ENCODE measurements at regions not wholly inside any gene's neighbourhood (a gene's known extent, or its start where the extent isn't known, plus 50 kb on each side); places are given as distances from the start of the nearest gene placed in this dataset.

DNA sequence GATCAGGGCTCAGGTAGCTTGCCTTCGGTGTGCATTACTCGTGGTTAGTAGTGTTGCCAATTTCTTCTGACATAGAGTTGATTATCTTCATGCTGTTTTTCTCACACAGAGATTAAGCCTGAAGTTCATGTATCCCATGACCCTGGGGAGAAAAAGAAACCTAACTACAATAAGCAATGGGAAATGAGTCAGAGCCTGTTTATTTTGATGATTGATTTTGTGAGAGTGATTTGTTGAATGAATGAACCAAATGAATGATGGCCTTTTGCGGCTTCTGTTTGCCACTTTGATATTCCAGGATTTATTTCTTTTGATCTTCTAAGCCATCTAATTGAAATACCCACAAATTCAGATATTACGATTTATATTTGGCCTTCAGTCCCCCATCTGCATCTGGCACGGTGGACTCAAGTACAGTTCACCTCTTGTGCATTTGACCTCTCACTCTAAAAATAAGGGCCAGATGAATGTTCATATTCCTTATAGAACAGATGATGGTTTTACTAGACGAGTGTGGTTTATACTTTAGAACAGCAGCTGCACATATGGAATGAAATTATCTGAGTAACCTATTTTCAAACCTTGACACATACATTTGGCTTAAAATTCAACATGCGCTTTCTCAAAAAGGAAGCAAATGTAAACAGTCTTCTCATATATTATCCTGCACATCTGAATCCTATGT is 110.7 kb downstream of the PLCE1 start:
- WGBS, 5 donors, result 58 to 79% (median 72%) methylated on average over 7 of the region's 7 CpGs
- peaks cover 0 to 26% (median 9%) of the 10 kb centered on the region in 6 donors for H3K4me1 ChIP-seq
- DNase-seq, result no peak
- intact Hi-C loops (cut with DNase I; ENCODE audit: low total_unique reads), result no loop called here
- H3K4me3 ChIP-seq, result no peak overlapping the region
- H3K9me3 ChIP-seq, result no peaks in the 10 kb centered on the region
- no peaks in the 10 kb centered on the region for H3K36me3 ChIP-seq
- TF ChIP-seq POLR2A (IDR thresholded peaks at IDR 0.05) (no peak), POLR2AphosphoS5 (IDR thresholded peaks at IDR 0.05) (no peak)
- TF ChIP-seq, protein P1, sequence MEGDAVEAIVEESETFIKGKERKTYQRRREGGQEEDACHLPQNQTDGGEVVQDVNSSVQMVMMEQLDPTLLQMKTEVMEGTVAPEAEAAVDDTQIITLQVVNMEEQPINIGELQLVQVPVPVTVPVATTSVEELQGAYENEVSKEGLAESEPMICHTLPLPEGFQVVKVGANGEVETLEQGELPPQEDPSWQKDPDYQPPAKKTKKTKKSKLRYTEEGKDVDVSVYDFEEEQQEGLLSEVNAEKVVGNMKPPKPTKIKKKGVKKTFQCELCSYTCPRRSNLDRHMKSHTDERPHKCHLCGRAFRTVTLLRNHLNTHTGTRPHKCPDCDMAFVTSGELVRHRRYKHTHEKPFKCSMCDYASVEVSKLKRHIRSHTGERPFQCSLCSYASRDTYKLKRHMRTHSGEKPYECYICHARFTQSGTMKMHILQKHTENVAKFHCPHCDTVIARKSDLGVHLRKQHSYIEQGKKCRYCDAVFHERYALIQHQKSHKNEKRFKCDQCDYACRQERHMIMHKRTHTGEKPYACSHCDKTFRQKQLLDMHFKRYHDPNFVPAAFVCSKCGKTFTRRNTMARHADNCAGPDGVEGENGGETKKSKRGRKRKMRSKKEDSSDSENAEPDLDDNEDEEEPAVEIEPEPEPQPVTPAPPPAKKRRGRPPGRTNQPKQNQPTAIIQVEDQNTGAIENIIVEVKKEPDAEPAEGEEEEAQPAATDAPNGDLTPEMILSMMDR (IDR thresholded peaks at IDR 0.05 in 8 of 11, conservative IDR thresholded peaks at IDR 0.05 in 3 of 11), result no peak
- no peaks in the 10 kb centered on the region for H3K27me3 ChIP-seq (replicated peaks in 1 of 7)
- H3K27ac ChIP-seq, result peak overlapping the region in 7 of 8 donors; percentile 42 to 75 (median 65)

DNA sequence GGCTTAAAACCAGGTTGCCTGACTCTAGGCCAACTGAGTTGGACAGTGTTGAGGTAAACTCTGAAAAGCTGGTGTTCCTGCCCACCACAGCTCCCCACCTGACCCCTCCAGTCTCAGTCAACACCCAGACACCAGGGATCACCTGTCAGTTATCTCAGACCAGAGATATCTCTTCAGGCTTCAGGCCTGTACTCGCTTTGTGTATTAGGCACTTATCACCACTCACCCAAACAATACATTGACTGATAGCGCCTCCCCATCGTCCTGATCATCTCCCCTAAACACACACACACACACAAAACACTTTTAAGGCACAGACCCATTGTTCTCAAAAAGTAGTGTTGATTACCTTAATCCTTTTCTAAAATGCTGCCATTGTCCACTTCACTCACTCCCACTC is 111.5 kb downstream of the PLCE1 start:
- intact Hi-C loops (cut with DNase I; ENCODE audit: low total_unique reads), result no loop called here
- no peaks in the 10 kb centered on the region for H3K27me3 ChIP-seq (replicated peaks in 1 of 7)
- H3K4me3 ChIP-seq, result no peak overlapping the region
- peak overlapping the region in 6 of 8 donors; percentile 13 to 75 (median 54) for H3K27ac ChIP-seq
- TF ChIP-seq, protein P1 (IDR thresholded peaks at IDR 0.05 in 8 of 11, conservative IDR thresholded peaks at IDR 0.05 in 3 of 11), result no peak
- TF ChIP-seq POLR2A (IDR thresholded peaks at IDR 0.05), result no peak
- TF ChIP-seq POLR2AphosphoS5 (IDR thresholded peaks at IDR 0.05), result no peak
- no peaks in the 10 kb centered on the region for H3K36me3 ChIP-seq
- no peaks in the 10 kb centered on the region for H3K9me3 ChIP-seq
- H3K4me1 ChIP-seq, result peaks cover 0 to 26% (median 9%) of the 10 kb centered on the region in 6 donors
- 77 to 89% (median 84%) methylated on average over 3 of the region's 3 CpGs for WGBS, 5 donors
- no peak for DNase-seq

DNA sequence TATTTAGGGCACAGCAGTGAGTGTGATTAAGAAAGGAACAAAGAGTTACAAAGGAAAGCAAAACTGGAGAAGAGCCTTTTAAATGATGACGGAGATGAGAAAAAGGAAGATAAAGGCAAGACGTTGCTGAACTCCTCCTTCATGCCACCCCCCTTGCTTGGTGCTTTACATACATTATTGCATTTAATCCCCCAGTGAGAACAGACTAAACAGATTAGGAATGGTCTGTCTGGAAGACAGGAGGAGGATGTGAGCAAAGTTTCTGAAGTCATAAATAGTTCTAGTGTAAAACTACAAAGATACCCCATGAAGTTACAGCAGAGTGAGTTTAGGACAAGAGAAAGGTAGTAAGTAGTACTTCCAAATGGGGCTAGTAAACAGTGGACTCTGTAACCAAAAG is 113.5 kb downstream of the PLCE1 start:
- 30 to 36% (median 35%) methylated on average over 2 of the region's 2 CpGs for WGBS, 5 donors
- Histone ChIP-seq H3K4me3 (no peak overlapping the region), H3K9me3 (no peaks in the 10 kb centered on the region), H3K27ac (peak overlapping the region in 2 of 8 donors; percentile 37 to 46), H3K4me1 (peaks cover 0 to 26% (median 9%) of the 10 kb centered on the region in 6 donors), H3K36me3 (no peaks in the 10 kb centered on the region), H3K27me3 (replicated peaks in 1 of 7) (no peaks in the 10 kb centered on the region)
- no peak for TF ChIP-seq POLR2A (IDR thresholded peaks at IDR 0.05)
- TF ChIP-seq POLR2AphosphoS5 (IDR thresholded peaks at IDR 0.05), result no peak
- no peak for DNase-seq
- intact Hi-C loops (cut with DNase I; ENCODE audit: low total_unique reads), result no loop called here

DNA sequence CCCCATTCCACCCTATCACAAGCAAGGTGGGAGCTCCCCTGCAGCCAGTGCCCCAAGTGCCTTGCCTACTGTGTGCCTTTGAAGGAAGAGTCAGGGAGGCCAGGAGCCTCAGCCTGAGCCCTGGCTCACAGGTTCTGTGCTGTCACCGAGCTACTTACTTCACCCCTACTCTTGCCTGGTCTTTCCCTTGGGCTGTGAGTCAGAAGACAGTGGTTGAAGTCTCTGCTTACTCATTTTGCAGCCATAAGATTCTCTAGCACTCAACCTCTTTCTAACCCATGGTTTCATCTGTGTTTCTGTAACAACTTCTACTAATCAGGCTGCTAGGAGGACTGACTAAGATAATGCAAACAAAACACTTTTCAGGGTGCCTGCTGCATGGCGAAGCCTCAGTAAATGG is 114.5 kb downstream of the PLCE1 start:
- intact Hi-C loops (cut with DNase I; ENCODE audit: low total_unique reads), result no loop called here

More for the DNA sequence above, 114.5 kb downstream of the PLCE1 start:
- H3K9me3 ChIP-seq, result no peaks in the 10 kb centered on the region
- H3K4me3 ChIP-seq, result no peak overlapping the region
- DNase-seq, result no peak
- TF ChIP-seq, protein P1 (IDR thresholded peaks at IDR 0.05 in 8 of 11, conservative IDR thresholded peaks at IDR 0.05 in 3 of 11), result no peak
- TF ChIP-seq POLR2AphosphoS5 (IDR thresholded peaks at IDR 0.05) (no peak), POLR2A (IDR thresholded peaks at IDR 0.05) (no peak)
- no peaks in the 10 kb centered on the region for H3K27me3 ChIP-seq (replicated peaks in 1 of 7)
- peak overlapping the region in 2 of 8 donors; percentile 37 to 46 for H3K27ac ChIP-seq
- no peaks in the 10 kb centered on the region for H3K36me3 ChIP-seq
- peaks cover 0 to 19% (median 9%) of the 10 kb centered on the region in 6 donors for H3K4me1 ChIP-seq
- WGBS, 5 donors, result 72 to 80% (median 79%) methylated on average over 2 of the region's 2 CpGs
